ENCODE measurements at regions not wholly inside any gene's neighbourhood (a gene's known extent, or its start where the extent isn't known, plus 50 kb on each side); places are given as distances from the start of the nearest gene placed in this dataset.

DNA sequence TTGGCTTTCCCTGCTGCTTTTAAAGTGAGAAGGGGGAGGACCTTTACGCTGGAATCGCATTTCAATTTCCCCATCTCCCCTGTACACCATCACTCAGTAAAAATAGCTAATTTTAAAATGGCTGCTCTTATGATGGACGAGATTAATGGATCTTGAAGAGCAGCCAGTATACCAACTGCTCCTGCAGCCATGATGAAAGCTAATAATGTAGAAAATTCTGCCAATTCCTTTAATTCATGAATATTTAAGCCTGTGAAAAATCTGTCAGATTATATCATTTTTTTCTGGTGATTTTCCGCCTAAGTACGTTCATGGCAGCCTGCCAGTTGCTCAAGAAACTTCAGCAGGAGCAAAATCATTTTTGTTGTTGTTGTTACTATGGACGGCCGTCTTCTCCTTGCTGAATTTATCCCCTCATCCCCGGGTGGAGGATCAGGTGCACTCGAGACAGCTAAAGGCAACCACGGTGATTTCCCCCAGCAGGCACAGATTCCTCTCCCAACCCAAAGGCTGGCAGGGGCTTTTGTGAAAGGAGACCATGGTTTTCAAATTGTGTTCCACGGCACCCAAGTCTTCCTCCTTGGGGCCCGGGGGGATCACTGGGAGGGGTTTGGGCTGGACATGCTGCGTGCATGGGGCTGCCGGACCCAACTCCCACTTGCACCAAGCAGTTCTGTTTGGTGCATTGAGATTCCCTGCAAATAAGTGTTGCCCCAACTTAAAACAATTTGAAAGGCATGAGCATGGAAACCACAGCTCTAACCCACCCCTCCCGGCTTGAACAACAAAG is 289.6 kb downstream of the UACA start:
- DNase-seq (ENCODE audit: low read depth, low spot score), result no peak

DNA sequence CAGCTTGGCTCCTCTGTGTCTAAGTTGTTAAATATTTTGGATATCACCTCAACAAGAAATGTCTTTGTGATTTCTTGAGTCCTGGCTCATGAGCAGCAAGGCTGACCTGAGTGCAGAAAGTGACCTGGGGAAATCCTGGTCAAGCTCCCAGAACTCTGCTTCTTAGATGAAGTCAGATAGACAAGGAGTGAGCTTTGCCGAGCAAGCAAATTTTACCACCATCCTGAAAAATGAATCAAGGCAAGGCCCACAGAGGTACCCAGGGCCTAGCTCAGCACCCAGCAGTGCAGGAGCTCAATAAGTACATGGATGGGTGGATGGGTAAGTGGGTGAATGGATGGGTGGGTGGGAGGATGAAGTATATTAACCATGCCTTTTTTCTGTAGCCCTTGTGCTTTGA is 291.8 kb downstream of the UACA start:
- no peak for DNase-seq (ENCODE audit: low read depth, low spot score)

DNA sequence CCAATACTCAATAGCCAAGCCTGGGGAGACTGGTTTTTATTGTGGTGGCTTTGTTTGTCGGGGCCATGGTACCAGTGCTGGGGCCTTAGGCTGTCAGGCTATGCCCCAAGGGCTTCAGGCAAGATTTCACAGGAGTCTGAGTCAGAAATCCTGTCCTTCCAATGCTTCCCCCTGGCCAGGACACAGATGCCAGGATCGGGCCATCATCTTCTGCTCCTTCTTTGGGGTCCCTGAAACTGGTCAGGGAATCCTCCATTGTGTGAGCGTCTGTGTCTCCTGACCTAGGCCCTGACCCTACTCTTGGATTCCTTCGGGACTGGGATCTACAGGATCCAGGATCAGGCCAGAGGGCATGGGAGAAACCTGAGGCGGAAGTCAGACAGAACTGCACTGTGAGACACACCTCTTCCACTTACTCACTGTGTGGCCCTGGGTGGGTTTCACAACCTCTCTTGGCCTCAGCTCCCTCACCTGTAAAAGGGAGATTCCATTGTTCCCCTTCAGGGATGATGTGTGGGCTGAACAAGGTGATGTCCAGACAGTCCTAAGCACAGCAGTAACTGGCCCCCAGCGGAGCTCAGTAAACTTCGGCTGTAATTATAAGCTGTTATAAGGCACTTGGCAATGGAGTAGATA is 292.7 kb downstream of the UACA start:
- no peak for DNase-seq (ENCODE audit: low read depth, low spot score)

DNA sequence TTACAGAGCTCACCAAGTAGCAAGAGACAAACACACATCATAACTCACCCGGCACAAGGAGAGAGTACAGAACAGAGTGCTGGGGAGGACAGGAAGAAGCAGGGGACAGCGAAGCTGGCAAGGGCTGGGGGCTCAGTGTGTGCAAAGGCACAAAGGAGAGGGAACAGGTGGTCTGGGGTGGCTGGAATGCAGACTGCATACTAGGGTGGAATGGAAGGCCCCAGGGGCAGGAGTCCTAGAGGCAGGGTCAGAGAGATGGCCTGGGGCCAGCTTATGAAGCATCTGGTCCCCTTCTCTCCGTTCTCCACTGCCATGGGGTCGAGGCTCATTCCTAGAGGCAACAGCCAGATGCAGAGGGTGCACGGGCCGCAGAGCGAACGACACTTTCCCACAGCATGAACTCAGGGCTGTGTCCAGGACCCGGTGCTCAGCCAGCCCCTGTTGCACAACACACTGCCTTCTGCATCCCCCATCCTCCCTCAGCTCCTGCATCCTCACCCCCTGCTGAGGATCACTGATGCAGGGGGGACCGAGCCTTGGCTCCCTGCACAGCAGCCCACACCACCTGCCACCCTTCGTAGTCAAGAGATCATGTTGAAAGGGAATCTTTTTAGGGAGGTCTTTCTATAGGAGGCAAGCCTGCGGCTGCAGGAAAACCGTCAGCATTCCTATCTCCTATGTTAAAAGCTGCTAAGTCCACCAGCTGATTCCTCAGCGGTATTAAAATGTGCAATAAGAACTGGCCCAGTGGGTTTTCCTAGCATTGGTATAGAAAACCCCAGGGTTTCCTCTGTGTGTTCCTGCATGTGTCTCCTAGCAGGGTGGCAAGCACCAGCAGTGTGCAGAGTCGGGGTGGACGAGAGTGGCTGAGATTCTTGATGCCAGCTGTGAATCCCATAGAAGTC is 293.5 kb downstream of the UACA start:
- no peak for DNase-seq (ENCODE audit: low read depth, low spot score)

DNA sequence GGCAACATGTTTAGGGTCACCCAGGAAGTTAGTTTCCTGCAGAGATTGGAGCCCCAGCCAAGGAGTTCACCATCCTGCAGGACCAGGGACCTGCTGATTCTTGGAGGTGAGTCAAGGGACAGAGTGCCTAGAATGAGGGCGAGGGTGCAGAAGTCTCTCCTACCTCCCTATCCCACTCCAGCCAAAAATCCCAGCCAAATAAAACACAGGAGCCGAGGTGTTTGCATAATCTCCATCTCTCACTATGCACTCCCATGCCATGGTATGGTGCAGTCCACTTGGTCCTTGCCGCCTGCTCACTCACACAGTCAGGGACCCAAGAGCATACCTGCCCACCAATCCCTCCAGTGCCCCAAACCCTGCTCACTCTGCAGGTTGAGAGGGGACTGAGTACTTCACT is 294.2 kb downstream of the UACA start:
- no peak for DNase-seq (ENCODE audit: low read depth, low spot score)

DNA sequence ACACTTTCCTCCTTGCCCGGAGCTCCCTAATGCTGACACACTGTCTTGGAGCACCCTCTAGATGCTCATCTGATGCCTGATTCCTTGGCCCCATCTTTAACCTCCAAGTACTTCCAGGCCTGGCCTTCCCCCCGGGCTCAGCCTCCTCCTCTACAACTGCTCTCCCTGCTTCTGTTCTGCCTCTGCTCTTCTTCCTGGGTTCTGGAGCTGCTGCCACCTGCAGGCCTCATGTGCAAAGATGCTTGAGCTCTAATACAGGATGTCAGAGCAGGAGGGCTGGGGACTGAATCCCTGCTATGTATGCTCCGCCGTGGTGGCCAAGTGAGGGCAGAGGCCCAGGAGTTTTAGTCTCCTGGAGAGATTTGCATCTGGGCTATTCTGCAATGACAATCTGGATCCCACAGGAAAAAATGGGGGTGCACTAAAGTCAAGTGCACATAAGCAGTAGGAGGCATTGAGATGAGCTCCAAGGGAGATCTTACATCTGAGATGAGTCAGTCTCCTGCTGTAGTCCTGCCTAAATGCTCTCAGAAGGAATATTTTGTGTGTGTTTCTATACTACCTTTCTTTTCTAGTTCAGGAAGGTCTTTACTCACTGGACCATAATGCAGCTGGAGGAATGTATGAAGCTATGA is 296.3 kb downstream of the UACA start:
- no peak for DNase-seq (ENCODE audit: low read depth, low spot score)

DNA sequence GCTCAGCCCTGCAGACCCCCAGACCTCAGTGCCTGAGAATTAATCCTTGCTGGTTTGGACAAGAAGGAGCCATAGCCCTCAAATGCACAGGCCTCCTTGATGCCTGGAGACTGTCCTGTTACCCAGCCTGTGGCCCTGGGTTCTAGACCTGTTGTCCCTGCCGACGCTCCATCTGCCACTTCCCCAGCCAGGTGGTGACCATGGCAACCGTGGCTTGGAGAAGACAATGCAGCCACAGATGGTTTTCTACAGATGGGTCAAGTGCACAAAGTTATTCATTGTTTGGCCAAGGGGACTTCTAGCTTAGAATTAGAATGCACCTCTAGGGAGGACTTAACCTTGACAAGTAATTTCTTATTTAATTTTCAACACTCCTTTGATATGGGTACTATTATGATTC is 297.1 kb downstream of the UACA start:
- DNase-seq (ENCODE audit: low read depth, low spot score), result no peak

DNA sequence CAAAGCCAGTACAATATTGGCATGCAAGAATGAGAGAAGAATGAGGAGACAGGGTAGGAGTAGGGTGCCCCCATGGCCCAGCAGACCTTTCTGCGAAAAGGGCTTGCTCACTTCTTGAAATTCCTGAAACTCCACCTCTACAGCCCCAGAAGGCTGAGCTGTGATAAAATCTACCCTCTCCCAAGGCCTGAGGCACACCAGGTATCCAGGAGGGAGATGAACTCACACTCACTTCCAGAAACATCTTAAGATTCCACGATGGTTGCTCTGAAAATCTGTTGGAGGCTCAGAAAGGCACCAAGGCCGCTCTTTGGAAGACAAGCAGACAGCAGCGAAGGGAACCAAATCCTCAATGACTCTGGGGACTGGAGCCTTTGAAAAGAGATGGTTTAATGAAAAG is 297.5 kb downstream of the UACA start:
- no peak for DNase-seq (ENCODE audit: low read depth, low spot score)

DNA sequence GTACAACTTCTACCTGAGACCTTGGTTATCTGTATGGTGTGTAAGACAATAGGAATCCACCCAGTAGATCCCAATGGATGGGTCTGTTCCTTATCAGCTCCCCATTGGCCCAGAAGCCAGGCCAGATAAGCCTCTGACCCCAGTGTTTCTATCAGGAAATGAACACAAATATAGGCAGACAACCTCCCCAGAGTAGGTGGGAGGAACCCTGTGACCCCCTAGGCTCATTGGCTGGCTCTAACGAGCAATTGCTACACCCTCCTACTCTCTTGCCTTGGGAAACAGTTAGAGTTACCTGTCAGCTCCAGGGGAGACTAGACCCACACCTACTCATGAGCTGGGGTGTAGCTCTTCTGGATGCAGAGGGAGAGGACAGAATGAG is 299.9 kb downstream of the UACA start:
- DNase-seq (ENCODE audit: low read depth, low spot score), result no peak

DNA sequence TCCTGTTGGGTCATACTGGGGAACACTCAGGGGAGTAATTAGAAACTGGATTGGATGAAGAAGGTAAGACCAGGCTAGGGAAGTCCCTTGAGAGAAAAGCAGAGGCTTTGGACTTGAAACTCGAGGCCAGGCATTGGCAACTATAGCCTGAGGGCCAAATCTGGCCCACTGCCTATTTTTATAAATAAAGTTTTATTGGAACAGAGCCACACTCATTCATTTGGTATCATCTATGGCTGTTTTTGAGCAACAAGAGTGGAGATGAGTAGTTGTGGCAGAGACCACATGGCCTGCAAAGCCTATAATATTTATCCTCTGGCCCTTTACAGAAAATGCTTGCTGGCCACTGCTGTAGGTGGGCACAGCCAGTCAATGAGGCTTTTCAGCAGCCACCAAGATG is 301.4 kb downstream of the UACA start:
- no peak for DNase-seq (ENCODE audit: low read depth, low spot score)

DNA sequence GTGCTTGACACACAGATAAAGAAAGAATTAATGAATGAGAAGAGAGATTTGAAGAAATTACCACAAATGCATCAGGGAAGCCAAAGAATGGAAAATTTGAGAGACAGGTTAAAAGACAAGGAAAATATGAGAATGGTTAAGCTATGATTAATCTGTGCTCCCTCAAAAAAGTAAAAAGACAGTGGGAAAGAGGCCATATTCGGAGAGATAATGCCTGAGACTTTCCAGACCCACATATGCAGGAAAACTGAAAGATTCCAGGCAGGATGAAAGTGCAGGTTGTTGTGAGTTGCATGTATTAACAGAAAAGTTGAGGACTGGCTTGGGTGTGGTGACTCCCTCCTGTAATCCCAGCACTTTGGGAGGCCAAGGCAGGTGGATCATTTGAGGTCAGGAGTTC is 302.3 kb downstream of the UACA start:
- no peak for DNase-seq (ENCODE audit: low read depth, low spot score)

DNA sequence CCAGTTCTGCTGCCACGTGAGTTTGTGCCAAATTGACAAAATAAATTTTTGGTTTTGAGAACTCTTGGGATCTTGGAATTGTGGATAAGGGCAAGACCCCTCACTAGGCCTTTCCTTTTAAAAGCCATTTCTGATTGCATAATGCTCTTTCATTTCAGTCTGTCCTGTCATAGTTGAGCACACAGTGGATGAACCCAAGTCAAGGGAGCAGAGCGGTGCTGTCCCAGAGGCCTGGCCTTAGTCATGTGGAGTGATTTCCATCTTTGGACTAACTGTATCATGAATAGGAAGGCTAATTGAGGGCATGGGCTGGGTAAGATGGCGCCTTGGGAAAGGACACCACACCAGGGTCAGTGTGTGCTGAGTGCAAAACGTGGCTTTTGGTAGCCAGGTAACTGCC is 304.0 kb downstream of the UACA start:
- no peak for DNase-seq (ENCODE audit: low read depth, low spot score)

DNA sequence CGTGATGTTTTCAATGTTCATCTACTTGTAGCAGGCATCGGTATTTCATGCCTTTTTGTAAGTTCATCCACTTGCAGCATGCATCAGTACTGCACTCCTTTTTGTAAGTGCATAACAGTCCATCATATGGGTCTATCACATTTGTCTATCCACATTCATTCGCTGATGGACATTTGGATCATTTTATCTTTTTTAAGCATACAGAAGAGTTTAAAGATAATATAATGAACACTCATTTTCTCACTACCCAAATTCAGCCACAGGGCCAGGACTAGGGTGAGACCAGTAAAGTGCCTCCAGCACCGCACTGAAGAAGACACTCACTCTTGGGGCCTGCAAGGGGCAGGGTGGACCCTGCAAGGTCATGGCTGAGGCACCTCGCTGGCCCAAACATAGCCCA is 309.6 kb downstream of the UACA start:
- no peak for DNase-seq (ENCODE audit: low read depth, low spot score)

DNA sequence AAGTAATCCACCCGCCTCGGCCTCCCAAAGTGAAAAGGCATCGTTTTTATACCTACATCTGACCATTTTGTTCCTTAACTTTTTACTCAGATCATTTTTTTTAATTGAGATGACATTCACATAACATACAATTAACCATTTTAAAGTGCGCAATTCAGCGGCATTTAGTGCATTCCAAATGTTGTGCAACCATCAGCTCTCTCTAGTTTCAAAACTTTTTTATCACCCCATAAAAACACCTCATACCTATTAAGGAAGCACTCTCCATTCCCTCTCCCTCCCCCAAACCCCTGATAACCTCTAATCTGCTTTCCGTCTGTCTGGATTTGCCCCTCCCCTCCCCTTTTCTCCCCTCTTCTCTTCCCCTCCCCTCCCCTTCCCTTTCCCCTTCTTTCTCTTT is 310.1 kb downstream of the UACA start:
- DNase-seq (ENCODE audit: low read depth, low spot score), result no peak

DNA sequence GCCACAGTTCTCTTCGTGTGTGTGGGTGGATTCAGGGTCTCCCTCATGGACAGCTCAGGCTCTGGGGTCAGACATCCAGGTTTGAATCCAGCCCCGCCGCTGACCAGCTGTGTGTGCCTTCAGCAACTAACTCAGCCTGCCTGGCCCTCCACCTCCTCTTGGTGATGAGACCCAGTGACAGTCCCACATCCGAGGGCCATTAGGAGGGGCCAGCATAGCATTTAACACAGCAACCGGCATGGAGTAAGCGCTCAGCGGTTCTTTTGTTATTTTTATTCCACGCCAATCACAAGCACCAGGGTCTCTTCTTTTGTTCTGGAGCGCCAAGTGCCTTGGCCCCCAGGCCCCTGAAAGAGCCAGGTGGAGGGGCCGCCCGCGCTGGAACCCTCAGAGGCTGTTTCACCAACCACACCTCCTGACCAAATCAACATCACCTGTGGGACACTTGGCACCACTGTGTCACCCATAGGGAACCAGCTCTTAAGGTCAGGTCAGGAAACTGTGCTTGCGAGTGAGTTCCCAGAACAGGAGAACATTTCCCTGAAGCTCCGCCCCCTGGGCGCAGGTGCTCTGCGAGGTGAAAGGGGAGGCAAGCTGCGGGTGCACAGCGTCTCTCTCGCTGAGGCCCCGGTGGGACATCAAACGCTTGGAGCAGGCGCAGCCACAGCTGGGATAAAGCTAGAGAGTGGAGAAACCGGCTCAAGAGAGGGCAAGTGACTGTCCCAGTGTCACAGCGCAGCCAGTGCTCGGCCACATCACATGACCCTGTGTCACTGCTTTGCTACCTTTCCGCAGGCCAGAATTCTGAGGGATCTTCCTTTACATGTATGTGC is 311.3 kb downstream of the UACA start:
- no peak for DNase-seq (ENCODE audit: low read depth, low spot score)

DNA sequence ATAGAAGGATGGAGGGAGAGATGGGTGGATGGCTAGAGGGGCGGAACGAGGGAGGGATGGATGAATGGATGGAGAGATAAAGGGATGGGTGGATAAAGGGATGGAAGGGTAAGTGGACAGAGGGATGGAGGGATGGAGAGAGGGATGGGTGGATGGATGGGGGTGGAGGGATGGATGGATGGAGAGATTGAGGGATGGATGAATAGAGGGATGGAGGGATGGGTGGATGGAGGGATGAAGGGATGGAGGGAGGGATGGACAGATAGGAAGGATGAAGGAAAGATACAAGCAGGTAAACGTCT is 313.3 kb downstream of the UACA start:
- no peak for DNase-seq (ENCODE audit: low read depth, low spot score)

DNA sequence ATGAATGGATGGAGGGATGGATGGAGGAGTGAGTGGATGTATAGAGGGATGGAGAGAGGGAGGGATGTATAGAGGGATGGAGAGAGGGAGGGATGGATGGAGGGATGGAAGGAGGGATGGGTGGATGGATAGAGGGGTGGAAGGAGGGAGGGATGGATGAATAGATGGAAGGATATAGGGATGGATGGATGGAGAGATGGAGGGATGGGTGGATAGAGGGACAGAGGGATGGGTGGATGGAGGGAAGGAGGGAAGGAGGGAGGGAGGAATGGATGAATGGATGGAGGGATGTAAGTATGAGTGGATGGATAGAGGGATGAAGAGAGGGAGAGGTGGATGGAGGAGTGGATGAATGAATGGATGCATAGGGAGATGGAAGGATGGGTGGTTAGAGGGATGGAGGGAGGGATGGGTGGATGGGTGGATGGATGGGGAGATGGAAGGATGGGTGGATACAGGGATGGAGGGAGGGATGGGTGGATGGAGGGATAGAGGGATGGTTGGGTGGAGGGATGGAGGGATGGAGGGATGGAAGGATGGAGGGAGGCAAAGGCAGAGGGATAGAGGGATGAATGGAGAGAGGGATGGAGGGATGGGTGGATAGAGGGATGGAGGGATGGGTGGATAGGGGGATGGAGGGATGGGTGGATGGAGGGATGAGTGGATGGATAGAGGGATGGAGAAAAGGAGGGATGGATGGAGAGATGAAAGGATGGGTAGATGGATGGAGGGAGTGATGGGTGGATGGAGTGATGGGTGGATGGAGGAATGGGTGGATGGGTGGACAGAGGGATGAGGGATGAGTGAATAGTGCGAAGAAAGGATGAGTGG is 313.8 kb downstream of the UACA start:
- no peak for DNase-seq (ENCODE audit: low read depth, low spot score)

DNA sequence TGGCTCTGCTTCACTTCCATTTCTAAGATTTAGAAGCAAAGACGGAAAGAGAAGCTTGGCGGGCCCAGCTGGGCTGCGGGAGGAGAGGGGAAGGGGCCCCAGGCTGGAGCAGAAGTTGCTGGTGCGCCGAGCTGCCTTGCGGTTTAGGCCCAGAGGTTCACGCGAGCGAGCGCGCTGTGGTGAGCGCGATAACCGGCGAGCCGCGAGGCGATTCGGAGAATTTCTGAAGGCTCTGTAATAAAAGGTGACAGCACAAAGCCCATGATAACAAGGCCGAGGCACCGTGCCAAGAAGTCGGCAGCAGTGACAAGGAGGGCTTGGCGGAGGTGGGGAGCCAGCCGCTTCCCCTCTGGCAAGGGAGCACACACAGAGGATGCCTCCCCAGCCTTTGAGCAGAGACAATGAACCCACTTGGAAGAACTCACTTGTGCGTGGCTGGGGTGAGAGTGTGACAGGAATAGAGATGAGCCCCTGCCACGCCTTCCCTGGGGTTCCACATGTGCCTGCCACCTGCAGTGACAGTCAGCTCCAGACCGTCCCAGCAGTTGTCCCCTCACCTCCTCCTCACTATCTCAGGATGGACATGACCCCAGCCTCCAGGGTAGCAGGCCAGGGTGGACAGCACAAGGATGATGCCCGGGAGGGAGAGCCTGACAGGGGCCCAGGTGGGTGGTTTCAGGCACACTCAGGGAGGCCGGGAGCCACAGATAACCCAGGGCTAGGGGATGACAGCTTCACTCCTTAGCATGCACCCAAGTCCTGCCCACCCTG is 315.2 kb downstream of the UACA start:
- DNase-seq (ENCODE audit: low read depth, low spot score), result peak; percentile 16

DNA sequence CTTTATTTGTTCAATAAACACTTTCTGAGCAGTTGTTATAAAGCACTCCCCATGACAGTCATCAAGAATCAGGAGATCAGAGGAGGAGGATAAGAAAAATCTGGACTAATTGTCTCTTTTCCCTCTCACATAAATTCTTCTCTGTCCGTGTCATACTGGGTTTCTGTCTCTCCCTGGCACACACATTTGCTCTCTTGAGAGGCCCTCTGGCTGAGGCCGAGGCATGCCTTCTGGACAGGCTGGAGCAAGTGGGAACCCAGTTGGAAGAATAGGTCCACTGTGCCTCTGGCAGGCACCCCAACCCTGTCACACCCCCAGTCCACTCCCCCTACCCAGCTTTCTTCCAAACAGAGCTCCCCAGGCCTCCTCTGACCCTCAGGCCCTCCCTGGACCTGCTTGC is 315.8 kb downstream of the UACA start:
- DNase-seq (ENCODE audit: low read depth, low spot score), result no peak

DNA sequence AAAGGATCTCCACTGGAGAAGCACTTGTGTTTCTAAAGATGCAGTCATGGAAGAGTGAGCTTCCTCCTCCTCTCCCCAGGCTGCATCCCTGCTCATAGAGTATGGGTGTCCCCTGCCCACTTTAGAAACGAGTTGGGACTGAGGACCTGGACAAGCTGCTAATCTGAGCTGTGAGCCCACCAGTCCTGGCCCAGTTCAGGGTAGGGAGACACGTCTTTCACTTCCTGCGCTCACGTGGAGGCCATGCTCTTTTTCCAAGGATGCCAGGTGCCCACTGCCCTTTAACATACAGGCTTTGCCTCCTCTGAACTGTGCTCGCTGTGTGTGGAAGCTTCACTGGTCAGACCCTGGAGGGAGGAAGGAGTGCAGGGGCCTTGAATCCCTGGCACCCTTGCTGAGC is 316.3 kb downstream of the UACA start:
- DNase-seq (ENCODE audit: low read depth, low spot score), result no peak

All from activated naive CD8-positive, alpha-beta T cell treated with anti-CD3 and anti-CD28 coated beads, Interleukin-2, amount 50 U/mL, for 16 hours (primary cell).